NCI-H128 (cell line): ENCODE measurements at regions not wholly inside any gene's neighbourhood (a gene's known extent, or its start where the extent isn't known, plus 50 kb on each side); places are given as distances from the start of the nearest gene placed in this dataset.
"Not testable (repeated sequence)": the region's sequence is repeated elsewhere in the genome, so short reads cannot be mapped to it uniquely, and the experiment has no call there.

Experiments used
- DNase-seq: peaks from one replicate; lab custom pipeline; 2025; ENCODE audit not compliant: unreplicated experiment; lab: John Stamatoyannopoulos, UW

DNA sequence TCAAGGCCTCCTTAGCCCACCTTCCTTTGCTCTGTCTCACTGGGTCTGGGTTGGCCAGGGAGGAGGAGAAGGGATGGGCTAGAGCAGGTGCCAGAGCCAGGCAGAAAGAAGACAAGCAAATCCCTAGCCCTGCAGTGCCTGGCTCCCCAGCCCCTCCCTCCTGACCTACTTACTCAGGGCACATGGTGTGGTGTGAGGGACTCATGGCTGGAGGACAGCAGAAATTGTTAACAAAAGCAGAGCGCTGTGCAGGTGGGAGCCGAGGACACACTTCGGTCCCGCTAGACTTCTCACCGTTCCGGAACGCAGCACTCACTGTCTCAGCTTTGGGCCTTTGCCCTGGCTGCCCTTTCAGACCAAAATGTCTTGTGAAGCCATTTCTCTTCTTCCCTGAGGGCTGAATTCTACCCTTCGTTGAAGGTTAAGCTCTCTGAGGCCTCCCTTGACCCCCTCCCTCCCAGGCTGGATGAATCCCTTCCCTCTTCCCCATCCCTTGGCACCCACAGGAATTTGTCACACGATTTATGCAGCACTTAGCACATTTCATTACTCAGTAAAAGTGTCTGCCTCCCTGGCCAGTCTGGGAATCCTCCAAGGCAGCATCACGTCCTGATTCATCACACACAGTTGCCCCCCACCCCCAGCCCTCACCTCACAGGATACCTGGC lies 263.9 kb upstream of the TRPC7 start:
- DNase-seq = no peak

DNA sequence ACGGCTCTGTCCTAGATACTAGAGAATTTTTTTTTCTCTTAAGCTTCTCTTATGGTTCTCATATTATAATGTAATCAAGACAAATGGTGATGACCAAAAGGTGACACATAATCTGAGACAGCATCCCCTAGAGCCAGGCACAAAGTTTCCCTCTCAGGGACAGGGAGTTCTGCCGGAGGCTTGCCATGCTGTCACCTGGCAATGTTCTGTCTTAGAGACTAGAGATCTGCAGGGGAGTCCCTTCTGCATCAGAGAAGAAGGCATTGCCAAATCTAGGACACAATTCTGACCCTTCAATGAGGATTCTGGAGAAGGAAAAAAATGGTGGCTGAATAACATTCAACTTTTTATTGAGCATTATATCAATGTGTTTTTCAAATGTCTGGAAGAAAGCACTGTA lies 261.2 kb upstream of the TRPC7 start:
- no peak for DNase-seq

DNA sequence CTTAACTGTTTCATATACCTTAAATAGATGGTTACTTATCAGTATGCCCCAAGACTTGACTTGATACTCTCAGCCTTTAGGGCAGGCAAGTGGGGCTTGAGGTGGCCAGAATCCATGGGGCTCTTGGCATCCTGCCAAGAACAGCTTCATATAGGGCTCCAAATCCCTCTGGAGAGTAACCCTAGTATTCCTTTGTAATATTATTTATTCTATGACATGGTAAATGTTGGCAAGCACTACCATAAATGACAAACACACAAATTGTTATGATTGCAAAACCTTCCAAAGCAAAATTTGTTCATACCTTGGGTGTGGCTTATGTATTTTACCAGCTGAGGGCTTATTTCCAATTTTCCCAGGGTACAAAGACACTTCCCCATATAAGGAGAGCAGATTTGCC lies 257.4 kb upstream of the TRPC7 start:
- no peak for DNase-seq

DNA sequence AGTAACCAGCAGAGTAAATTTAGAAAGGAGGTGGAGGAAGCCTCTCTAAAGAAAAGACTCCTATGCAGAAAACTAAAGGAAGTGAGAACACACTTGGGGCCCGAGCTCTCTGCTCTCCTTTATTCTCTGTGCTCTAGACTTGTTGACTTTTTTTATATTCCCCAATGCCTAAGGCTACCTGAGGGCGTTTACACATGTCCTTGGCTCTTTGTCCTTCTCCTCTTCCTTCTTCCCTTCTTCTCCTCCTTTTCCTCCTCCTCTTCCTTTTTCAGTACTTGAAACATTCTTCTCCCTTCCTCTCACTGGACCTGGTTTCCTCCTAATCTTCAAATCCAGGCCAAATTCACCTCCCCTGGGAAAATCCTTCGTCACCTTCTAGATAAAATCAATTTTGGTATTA lies 256.4 kb upstream of the TRPC7 start:
- no peak for DNase-seq

DNA sequence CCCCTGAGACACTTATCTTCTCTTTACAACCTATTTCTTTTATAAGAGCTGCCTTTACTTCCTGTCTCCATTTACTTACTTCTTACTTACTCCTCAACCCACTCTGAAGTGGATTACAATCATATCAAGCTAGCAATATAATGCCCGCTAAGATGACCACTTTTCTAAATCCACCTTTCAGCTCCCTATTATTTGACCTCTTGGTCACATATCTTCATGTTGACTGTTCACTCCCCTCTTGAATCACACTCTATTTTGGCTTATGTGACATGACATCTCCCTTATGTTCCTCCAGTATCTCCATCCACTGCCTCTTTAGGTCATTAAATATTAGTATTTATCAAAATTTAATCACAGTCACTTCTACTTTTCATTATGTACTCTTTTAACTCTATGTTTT lies 255.3 kb upstream of the TRPC7 start:
- DNase-seq = no peak

DNA sequence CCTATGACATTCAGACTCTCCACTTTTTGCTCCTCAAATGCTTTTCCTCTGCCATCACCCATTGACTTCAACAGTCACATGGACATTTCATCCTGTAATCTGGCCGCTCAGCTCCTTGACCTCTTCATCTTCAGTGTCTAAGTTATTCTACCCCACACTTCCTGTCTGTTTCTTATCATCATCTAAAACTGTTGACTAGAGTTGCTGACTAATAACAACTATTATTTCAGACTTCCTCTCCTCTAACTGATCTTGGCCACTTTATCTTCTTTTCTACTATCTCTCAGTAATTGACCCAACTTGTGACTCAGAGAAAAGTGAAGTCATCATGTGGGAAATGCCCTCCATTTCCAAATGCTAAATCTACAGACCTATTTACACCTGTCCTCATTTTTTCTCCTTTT lies 254.7 kb upstream of the TRPC7 start:
- DNase-seq = no peak

DNA sequence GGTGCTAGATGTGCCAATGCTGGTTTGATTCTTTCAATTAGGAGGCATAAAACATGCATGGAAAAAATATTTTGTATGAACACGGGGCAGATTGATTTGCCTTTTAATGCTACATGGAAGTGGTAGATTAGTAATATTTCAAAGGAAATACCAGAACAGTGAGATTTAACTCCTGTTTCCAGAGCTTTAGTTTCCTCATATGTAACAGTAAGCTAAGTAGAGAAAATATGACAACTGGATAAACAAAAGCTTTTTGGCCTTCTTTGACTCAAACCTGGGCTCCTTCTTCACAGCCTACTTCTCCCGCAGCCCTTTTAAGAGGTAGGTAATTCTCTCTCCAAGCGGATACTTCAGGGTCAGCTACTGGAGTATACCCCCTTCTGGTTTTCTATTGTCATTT lies 254.2 kb upstream of the TRPC7 start:
- DNase-seq = no peak

DNA sequence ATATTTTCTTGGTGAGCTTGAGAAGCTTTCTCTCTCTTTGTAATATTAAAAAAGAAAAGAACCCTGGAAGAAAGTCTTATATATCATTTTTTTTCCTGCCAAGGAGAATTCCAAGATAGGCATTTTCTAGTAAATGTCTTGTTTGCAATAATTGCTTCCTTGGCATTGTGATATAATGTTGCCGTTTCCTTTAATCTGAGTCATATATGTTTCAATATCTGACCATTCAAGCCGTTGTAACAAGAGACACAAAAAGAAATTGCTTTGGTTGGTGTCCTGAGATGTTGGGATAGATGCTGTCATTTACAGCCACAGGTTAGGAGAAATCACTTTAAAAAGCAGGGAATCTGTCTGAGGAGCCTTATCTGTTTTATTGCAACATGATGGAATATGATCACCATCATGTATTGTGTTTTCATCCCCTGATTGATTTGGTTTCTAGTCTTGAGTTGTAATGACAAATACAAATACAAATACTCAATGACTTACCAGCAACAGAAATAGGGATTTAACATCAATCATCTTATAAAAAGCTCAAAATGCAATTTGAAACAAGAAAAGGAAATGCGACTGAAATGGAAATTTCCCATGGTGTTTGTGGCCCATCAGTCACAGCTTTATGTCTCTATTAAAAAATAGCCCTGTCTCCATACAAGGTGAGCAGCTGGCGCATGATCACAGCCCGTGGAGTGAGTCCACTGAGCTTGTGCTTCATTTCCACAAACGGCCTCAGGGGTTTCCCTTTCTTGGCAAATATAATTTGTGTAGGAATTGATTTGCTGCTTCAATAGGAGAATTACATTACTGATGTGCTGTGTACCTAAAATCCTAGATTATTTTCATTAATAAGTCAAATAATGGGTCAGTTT lies 250.1 kb upstream of the TRPC7 start:
- DNase-seq = no peak

DNA sequence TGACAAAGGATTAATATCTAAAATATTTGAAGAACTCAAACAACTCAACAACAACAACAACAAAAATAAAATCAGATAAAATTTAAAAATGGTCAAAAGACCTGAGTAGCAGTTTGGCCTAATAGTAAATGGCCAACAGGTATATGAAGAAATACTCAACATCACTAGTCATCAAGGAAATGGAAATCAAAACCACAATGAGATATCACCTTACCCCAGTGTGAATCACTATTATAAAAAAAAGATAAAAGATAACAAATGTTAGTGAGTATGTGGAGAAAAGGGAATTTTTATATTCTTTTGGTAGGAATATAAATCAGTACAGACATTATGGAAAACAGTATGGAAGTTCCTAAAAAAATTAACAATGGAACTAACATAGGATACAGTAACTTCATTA lies 247.9 kb upstream of the TRPC7 start:
- DNase-seq = no peak

DNA sequence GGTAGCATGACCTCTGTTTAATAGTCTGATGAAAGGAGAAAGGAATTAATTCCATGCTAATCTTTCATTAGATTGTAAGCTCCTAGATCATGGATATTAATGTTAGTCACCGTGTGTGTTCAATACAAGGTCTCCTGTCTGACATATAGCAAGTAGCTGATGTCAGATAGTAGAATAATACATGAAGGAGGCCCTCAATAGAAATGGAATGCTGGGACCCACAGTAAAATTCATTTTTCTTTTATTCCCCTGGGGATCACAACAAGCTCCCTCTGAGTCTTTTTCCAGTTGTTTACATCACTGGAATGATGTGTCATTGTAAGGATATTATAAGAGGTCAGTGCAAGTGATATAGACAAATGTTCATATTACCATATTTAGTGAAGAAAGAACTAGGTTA lies 240.3 kb upstream of the TRPC7 start:
- no peak for DNase-seq

DNA sequence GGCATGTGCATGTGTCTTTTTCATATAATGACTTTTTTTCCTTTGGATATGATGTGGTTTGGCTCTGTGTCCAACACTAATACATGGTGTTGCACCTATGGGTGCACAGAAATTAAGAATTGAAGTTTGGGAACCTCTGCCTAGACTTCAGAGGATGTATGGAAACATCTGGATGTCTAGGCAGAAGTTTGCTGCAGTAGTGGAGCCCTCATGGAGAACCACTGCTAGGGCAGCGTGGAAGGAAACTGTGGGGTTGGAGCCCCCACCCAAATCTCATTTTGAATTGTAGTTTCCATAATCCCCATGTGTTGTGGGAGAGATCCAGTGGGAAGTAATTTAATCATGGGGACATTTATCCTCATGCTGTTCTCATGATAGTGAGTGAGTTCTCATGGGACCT lies 235.0 kb upstream of the TRPC7 start:
- no peak for DNase-seq

DNA sequence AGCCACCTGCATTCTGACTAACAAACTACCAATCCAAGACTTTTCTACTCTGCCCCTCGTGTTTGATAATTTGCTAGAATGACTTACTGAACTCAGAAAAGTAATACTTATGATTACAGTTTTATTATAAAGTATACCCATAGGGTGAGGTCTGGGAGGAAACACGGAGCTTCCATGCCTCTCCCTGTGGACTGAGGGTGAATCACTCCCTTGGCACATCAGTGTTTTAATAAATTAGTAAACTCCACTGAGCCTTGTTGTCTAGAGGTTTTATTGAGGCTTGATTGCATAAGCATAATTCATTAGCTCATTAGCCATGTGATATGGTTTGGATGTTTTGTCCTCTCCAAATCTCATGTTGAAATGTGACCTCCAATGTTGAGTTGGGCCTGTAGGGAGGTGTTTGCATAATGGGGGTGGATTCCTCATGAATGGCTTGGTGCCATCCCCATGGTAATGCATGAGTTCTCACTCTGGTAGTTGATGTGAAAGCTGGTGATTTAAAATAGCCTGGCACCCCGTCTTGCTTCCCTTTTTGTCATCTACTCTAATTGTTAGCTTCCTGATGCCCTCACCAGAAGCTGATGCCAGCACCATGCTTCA lies 233.6 kb upstream of the TRPC7 start:
- no peak for DNase-seq

DNA sequence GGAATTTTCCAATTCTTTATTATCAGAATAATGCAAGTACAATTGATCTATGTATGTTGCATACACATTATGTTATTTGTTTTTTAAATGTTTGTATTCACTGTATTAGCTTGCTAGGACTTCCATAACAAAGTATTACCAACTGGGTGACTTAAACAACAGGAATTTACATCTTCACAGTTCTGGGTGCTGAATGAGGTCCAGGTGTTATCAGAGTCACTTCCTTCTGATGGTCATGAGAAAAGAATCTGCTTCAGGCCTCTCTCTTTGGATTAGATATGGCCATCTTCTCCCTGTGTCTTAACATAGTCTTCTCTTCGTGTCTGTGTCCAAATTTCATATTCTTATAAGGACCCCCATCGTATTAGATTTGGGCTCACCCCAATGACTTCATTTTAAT lies 229.1 kb upstream of the TRPC7 start:
- no peak for DNase-seq

DNA sequence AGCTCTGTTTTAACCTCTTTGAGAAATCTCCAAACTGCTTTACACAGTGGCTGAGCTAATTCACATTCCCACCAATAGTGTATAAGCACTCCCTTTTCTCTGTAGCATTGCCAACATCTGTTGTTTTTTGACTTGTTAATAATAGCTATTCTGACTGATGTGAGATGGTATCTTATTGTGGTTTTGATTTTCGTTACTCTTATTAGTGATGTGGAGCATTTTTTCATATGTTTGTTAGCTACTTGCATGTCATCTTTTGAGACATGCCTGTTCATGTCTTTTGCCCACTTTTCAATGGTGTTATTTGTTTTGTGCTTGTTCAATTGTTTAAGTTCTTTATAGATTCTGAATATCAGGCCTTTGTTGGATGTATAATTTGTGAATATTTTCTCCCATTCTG lies 225.2 kb upstream of the TRPC7 start:
- no peak for DNase-seq

DNA sequence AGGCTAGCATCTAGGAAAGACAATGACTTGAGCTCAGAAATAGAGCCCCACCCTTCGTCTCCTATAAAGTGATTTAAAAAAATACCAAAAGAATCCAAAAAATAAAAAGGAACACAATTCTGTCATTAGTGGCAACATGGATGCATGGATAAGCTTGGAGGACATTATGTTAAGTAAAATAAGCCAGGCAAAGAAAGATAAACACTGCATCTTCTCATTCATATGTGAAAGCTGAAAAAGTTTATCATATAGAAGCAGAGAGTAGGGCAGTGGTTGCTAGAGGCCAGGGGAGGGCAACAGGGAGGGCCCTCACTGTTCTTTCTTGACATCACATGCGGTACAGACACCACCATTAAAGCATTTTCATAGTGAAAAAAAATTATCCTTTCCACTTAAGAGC lies 220.9 kb upstream of the TRPC7 start:
- no peak for DNase-seq

DNA sequence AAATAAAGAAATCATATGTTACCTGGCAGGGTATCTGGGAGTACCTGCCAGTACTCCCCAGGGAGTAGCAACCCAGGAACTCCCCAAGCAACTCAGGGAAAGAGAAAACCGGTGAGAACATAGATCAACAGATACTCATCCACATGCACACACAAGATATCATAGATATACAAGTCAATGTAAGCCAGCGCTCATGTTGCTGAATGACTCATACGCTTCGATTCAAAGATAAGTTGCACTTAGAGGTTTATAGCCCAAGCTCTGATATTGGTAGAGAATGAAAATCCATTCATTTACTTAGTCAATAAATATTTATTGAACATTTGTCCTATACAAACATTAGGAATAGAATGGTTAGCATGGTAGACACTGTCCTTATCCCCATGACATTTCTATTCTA lies 219.1 kb upstream of the TRPC7 start:
- no peak for DNase-seq

DNA sequence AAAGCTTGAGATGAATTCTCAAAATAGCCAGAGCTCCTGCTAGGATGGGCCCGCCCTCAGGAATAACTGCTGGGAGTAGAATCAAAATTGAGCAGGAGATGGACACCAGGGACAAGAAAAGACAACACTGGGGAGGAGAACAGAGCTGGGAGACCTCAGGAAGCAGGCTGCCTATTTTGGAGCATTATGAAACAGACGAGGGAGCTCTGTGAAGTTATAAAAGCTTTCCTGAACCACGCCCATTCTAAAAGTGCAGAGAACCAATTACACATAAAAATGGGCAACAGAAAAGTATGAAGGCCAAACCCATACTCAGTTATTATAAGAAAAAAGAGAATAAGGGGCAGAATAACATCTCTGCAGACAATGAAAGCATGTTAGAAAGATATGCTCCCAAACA lies 213.9 kb upstream of the TRPC7 start:
- DNase-seq = no peak

DNA sequence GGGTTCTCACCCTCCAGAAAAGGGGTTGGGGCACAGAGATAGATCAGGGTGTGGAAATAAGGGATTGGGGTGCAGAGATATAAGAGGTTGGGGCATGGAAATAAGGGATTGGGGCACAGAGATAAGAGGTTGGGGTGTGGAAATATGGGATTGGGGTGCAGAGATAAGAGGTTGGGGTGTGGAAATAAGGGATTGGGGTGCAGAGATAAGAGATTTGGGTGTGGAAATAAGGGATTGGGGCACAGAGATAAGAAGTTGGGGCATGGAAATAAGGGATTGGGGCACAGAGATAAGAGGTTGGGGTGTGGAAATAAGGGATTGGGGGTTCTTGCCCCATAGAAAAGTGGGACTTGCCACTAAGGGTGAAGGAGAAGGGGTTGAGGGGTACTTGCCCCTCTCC lies 204.5 kb upstream of the TRPC7 start:
- DNase-seq = not testable (repeated sequence)

DNA sequence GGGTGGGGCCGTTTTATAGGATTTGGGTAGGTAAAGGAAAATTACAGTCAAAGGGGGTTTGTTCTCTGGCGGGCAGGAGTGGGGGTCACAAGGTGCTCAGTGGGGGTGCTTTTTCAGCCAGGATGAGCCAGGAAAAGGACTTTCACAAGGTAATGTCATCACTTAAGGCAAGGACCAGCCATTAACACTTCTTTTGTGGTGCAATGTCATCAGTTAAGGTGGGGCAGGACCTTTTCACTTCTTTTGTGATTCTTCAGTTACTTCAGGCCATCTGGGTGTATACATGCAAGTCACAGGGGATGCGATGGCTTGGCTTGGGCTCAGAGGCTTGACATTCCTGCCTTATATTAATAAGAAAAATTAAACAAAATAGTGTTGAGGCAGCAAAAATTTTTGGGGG lies 200.1 kb upstream of the TRPC7 start:
- DNase-seq = not testable (repeated sequence)

DNA sequence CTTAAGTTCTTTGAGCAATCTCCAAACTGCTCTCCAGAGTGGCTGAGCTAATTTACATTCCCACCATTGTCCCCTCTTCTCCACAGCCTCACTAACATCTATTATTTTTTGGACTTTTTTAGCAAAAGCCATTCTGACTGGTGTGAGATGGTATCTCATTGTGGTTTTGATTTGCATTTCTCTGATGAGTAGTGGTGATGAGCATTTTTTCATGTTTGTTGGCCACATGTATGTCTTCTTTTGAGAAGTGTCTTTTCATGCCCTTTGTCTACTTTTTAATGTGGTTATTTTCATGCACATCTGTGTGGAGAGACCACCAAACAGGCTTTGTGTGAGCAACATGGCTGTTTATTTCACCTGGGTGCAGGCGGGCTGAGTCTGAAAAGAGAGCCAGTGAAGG lies 199.7 kb upstream of the TRPC7 start:
- DNase-seq = not testable (repeated sequence)

DNA sequence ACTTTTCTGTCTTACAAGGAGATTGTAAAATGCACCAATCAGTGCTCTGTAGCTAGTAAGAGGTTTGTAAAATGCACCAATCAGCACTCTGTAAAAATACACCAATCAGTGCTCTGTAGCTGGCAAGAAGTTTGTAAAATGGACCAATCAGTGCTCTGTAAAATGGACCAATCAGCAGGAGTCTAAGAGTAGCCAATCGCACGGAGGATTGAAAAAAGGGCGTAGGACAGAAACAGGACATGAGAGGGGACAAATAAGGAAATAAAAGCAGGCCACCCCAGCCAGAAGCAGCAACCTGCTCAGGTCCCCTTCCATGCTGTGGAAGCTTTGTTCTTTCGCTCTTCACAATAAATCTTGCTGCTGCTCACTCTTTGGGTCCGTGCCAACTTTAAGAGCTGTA lies 199.1 kb upstream of the TRPC7 start:
- DNase-seq = not testable (repeated sequence)

DNA sequence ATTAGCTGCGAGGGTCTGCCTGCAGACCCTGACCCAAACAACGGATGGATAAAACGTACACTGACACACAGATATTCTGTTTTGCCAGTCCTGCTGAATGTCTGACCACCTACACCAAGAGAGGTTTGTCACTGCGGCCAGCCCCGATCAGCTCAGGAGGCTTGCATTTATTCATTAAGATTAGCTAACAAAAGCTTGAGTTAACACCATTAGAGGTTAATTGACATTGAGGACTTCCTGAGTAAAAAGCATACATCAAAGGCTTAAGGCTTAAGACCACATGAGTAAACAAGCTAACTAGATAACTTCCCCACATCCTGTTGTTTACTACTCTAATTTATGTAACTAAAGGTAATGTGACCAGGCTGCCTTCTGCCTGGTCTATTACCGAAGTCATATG lies 198.1 kb upstream of the TRPC7 start:
- no peak for DNase-seq
